Lower leg skin (tissue), 4 donors: ENCODE measurements at regions not wholly inside any gene's neighbourhood (a gene's known extent, or its start where the extent isn't known, plus 50 kb on each side); places are given as distances from the start of the nearest gene placed in this dataset.

Experiments used
- DNase-seq, 2 donors: peaks; one replicate each; pipeline ENCODE4 v3.0.0-alpha.2; 2019; ENCODE audit warnings: low spot score in 2 of 2
- H3K4me3 ChIP-seq: fragments of 200-600 bp; sonication (generic); 2 replicates; pipeline ENCODE4 v1.5.1; 2017; ENCODE audit warnings: mild to moderate bottlenecking, low read depth; ENCODE audit not compliant: poor library complexity, severe bottlenecking
- POLR2A ChIP-seq, 2 donors: fragments of 450-650 bp; IDR thresholded peaks; one replicate each; pipeline ENCODE4 v1.6.1; 2016 to 2017; ENCODE audit warnings: antibody characterized with exemption in 2 of 2, mild to moderate bottlenecking in 1 of 2, moderate library complexity in 1 of 2
- WGBS, 2 donors: methylation state at CpG; one replicate each; pipeline ENCODE4 v1.1.5; 2018; 5-methylcytosine and 5-hydroxymethylcytosine counted together
- intact Hi-C: fragments of 100-400 bp; cut with DNase I; formaldehyde crosslinking; loops from one replicate; pipeline ENCODE4 v1.15.0; 2023; ENCODE audit warnings: low total_unique reads
- TF ChIP-seq, protein P1 (sequence below), 3 donors: fragments of 450-650 bp; IDR thresholded peaks; one replicate each; pipeline ENCODE4 v1.5.1; 2016; ENCODE audit warnings: antibody characterized with exemption in 3 of 3, mild to moderate bottlenecking in 3 of 3, moderate library complexity in 2 of 3

DNA sequence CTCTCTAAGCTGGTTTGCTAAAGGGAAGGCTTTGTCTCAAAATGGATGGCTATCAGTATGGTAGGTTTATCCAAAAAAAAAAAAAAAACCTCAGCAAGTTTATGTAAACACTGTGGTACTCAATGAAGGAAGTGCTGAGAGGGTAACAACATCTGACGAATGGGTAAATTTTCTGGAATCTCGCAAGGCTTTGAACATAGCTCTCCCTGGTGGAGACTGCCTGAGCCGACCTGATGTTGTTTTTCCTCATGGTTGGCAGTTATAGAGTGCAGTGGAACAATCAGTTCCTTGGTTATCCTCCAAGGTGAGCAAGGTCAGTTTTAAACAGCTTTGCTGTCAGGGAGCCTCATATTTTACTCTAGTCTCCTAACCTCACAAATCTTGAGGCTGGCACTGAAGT lies 94.6 kb downstream of the ZPLD1 start:
- peak in 1 of 2 donors; percentile 17 for DNase-seq
- WGBS, 2 donors, result 37 to 60% methylated on average over 3 of the region's 3 CpGs
- intact Hi-C loops, result no loop called here
- no peak overlapping the region for H3K4me3 ChIP-seq
- TF ChIP-seq, protein P1, sequence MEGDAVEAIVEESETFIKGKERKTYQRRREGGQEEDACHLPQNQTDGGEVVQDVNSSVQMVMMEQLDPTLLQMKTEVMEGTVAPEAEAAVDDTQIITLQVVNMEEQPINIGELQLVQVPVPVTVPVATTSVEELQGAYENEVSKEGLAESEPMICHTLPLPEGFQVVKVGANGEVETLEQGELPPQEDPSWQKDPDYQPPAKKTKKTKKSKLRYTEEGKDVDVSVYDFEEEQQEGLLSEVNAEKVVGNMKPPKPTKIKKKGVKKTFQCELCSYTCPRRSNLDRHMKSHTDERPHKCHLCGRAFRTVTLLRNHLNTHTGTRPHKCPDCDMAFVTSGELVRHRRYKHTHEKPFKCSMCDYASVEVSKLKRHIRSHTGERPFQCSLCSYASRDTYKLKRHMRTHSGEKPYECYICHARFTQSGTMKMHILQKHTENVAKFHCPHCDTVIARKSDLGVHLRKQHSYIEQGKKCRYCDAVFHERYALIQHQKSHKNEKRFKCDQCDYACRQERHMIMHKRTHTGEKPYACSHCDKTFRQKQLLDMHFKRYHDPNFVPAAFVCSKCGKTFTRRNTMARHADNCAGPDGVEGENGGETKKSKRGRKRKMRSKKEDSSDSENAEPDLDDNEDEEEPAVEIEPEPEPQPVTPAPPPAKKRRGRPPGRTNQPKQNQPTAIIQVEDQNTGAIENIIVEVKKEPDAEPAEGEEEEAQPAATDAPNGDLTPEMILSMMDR (IDR thresholded peaks at IDR 0.05), result no peak
- no peak for TF ChIP-seq POLR2A (IDR thresholded peaks at IDR 0.05)

DNA sequence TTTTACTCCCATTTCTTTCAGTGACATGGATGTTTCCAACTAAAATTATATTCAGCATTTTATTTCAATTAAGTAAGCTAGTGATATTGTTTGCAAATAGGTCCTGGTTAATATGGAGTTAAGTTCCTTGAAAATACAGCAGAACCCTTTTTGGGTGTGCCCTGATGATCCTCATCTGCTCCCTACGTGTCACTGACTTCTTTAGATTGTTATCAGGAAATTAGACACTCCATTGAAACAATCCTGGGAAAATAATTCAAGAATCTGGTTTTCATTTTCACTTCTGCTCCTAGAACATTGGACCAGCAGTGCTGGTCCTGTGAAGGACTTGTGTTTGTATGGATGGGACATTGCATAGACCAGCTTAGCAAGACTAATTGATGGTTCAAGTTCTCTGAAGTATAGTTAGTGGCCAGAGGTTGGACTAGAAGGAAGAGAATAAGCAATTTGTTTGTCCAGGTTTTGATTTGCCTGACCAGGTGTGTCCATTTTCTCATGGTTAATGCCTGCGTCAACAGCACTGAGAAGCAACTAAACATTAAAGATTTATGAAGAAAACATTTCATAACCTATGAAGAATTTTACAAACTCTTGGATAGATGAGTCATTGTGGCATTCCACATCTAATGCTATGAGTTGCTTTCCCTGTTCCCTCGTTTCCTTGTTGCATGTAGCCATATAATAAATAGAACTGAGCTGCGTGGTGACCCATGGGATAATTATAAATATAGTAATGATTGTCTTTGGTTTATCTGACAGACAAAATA lies 95.8 kb downstream of the ZPLD1 start:
- no peak for DNase-seq
- no peak overlapping the region for H3K4me3 ChIP-seq
- intact Hi-C loops, result loop anchor here (5.0 kb wide), 1 partner anchor 723 kb away; no protein-coding TSS in a partner anchor
- WGBS, 2 donors, result 39 to 46% methylated on average over 4 of the region's 4 CpGs
- TF ChIP-seq, protein P1 (IDR thresholded peaks at IDR 0.05), result no peak
- TF ChIP-seq POLR2A (IDR thresholded peaks at IDR 0.05), result no peak

DNA sequence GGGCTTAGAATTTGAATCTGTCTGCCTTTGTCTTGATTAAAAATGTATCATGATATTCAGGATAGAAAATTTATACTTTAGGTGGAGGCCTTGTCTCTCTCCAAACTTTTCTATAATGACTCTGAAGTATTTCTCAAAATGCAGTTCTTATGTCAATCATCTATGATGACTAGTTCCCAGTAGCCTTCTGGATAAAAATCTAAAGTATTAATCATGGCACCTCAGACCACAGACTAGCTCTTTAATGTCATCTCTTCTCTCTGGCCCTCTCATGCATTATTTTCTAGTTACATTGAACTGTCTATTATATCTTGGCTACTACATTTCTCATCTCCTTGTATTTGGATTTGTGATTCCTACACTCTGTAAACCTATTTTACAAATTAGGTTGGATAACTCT lies 96.9 kb downstream of the ZPLD1 start:
- no peak overlapping the region for H3K4me3 ChIP-seq
- TF ChIP-seq, protein P1 (IDR thresholded peaks at IDR 0.05), result no peak
- TF ChIP-seq POLR2A (IDR thresholded peaks at IDR 0.05), result no peak
- intact Hi-C loops, result loop anchor here (5.0 kb wide), 1 partner anchor 724 kb away; no protein-coding TSS in a partner anchor
- no peak for DNase-seq

DNA sequence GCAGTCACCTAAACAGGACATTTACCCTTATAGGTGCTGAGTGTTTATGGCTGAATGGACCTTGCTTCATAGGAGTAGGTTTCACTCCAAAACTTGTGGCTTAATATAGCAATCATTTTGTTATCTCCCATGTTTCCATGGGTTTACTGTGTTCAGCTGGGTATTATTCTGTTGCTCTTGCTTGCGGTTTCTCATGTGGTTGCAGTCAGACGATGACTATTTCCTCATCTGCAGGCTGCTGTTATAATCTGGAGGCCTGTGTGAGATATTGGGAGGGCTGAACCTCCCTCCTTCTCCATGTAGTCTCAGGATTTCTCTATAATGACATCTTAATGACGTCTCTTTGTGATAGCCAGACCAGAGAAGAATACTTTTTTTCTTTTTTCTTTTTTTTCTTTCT lies 98.1 kb downstream of the ZPLD1 start:
- no peak overlapping the region for H3K4me3 ChIP-seq
- no peak for TF ChIP-seq POLR2A (IDR thresholded peaks at IDR 0.05)
- TF ChIP-seq, protein P1 (IDR thresholded peaks at IDR 0.05), result no peak
- intact Hi-C loops, result loop anchor here (5.0 kb wide), 1 partner anchor 726 kb away; no protein-coding TSS in a partner anchor
- no peak for DNase-seq
- WGBS, 2 donors, result 77 to 89% methylated on average over 3 of the region's 3 CpGs

DNA sequence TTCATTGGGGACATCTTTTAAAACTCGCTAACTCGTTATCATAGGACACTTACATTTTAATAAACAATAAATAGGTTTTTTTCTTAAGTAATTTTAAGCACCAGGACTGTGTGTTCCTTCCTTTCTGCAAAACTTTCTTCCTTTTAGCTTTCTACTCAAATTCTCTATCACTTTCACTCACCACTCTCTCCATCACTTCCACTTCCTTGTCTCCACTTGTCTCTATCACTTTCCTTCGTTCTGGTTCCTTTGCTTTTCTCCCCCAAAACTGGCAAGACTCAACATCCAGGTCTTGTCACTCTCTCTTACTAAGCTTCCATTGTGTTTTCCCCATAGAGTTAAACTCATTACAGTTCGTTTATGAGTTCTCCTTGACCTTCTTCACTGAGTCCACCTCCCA lies 99.0 kb downstream of the ZPLD1 start:
- intact Hi-C loops, result loop anchor here (5.0 kb wide), 1 partner anchor 726 kb away; no protein-coding TSS in a partner anchor
- 81 to 85% methylated on average over 4 of the region's 4 CpGs for WGBS, 2 donors
- TF ChIP-seq, protein P1 (IDR thresholded peaks at IDR 0.05), result no peak
- TF ChIP-seq POLR2A (IDR thresholded peaks at IDR 0.05), result no peak
- DNase-seq, result no peak
- no peak overlapping the region for H3K4me3 ChIP-seq
